Suprapubic skin (tissue), 4 donors: ENCODE measurements at regions not wholly inside any gene's neighbourhood (a gene's known extent, or its start where the extent isn't known, plus 50 kb on each side); places are given as distances from the start of the nearest gene placed in this dataset.

Experiments
- DNase-seq, 2 donors: peaks; one replicate each; pipeline ENCODE4 v3.0.0-alpha.2; 2019; ENCODE audit warnings: low spot score in 2 of 2
- H3K27ac ChIP-seq: fragments of 200-600 bp; sonication (generic); one replicate; pipeline ENCODE4 v1.5.1; 2019
- H3K27me3 ChIP-seq: fragments of 200-600 bp; sonication (generic); one replicate; pipeline ENCODE4 v1.5.1; 2019
- H3K36me3 ChIP-seq: fragments of 200-600 bp; sonication (generic); one replicate; pipeline ENCODE4 v1.5.1; 2019
- H3K4me1 ChIP-seq: fragments of 200-600 bp; sonication (generic); one replicate; pipeline ENCODE4 v1.5.1; 2019
- H3K4me3 ChIP-seq: fragments of 200-600 bp; sonication (generic); one replicate; pipeline ENCODE4 v1.5.1; 2019; ENCODE audit warnings: mild to moderate bottlenecking
- H3K9me3 ChIP-seq: fragments of 200-600 bp; sonication (generic); one replicate; pipeline ENCODE4 v1.5.1; 2019
- EP300 ChIP-seq: sonication (generic); formaldehyde crosslinking; IDR thresholded peaks from one replicate; pipeline ENCODE4 v1.6.1; 2017; ENCODE audit warnings: antibody characterized with exemption
- POLR2A ChIP-seq, 2 donors: fragments of 450-650 bp; IDR thresholded peaks; one replicate each; pipeline ENCODE4 v1.6.1; 2017; ENCODE audit warnings: antibody characterized with exemption in 2 of 2, mild to moderate bottlenecking in 2 of 2, moderate library complexity in 2 of 2
- POLR2AphosphoS5 ChIP-seq, 3 donors: sonication (generic); formaldehyde crosslinking; IDR thresholded peaks; one replicate each; pipeline ENCODE4 v1.6.1; 2017; ENCODE audit warnings: antibody characterized with exemption in 3 of 3
- WGBS: methylation state at CpG from one replicate; pipeline ENCODE4 v1.1.5; 2018; 5-methylcytosine and 5-hydroxymethylcytosine counted together
- TF ChIP-seq, protein P1 (sequence below), 2 donors: fragments of 200-600 bp in 1 of 2; fragments of 450-650 bp in 1 of 2; sonication (generic) in 1 of 2; IDR thresholded peaks; one replicate each; pipeline ENCODE4 v1.5.1; 2016 to 2019; ENCODE audit warnings: antibody characterized with exemption in 2 of 2, mild to moderate bottlenecking in 1 of 2, moderate library complexity in 1 of 2

DNA sequence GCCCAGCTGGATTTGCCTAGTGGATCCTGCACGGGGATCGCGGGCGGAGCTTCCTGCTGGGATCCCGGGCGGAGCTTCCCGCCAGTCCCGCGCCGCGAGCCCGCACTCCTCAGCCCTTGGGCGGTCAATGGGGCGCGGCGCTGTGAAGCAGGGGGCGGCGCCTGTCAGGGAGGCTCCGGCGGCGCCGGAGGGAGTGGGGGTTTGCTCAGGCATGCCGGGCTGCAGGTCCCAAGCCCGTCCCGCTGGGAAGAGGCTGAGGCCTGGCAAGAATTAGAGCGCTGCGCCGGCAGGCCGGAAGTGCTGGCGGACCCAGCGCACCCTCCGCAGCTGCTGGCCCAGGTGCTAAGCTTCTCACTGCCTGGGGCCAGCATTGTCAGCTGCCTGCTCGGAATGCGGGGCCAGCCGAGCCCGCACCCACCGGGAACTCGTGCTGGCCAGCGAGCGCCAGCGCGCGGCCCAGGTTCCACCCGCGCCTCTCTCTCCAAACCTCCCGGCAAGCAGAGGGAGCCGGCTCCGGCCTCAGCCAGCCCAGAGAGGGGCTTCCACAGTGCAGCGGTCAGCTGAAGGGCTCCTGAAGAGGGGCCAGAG is 119.6 kb downstream of the PRR20E start:
- 93% methylated on average over 24 of the region's 49 CpGs for WGBS
- H3K9me3 ChIP-seq, result peaks cover 8% of the 10 kb centered on the region

DNA sequence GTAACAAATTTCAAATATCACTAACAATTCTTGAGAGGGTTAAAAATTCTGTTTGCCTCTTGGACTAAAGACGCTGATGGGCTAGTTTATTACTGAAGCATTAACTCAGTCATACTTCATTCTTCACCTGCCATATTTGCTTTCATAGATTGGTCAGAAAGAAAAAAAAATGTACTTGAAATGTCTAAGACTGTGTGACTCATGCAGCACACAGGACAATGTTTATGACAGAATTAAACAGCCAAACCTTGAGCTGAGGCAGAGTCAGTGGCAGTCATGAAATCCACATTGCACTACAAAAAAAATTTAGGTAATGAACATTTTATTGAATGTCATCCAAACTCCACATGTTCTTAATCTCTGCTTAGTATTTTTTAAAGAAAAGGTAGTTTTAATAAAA is 135.6 kb downstream of the PRR20E start:
- no peak overlapping the region for H3K27ac ChIP-seq
- DNase-seq, result no peak
- TF ChIP-seq POLR2AphosphoS5 (IDR thresholded peaks at IDR 0.05) (no peak), POLR2A (IDR thresholded peaks at IDR 0.05) (no peak), EP300 (no peak)
- TF ChIP-seq, protein P1, sequence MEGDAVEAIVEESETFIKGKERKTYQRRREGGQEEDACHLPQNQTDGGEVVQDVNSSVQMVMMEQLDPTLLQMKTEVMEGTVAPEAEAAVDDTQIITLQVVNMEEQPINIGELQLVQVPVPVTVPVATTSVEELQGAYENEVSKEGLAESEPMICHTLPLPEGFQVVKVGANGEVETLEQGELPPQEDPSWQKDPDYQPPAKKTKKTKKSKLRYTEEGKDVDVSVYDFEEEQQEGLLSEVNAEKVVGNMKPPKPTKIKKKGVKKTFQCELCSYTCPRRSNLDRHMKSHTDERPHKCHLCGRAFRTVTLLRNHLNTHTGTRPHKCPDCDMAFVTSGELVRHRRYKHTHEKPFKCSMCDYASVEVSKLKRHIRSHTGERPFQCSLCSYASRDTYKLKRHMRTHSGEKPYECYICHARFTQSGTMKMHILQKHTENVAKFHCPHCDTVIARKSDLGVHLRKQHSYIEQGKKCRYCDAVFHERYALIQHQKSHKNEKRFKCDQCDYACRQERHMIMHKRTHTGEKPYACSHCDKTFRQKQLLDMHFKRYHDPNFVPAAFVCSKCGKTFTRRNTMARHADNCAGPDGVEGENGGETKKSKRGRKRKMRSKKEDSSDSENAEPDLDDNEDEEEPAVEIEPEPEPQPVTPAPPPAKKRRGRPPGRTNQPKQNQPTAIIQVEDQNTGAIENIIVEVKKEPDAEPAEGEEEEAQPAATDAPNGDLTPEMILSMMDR (IDR thresholded peaks at IDR 0.05), result no peak
- no peak overlapping the region for H3K4me3 ChIP-seq
- H3K27me3 ChIP-seq, result no peaks in the 10 kb centered on the region
- no peaks in the 10 kb centered on the region for H3K36me3 ChIP-seq
- no peaks in the 10 kb centered on the region for H3K4me1 ChIP-seq
- WGBS, result 78% methylated on average over 1 of the region's 1 CpG
- H3K9me3 ChIP-seq, result no peaks in the 10 kb centered on the region

More for the DNA sequence above, 119.6 kb downstream of the PRR20E start:
- DNase-seq, result peak in 1 of 2 donors; percentile 65
- Histone ChIP-seq H3K27me3 (no peaks in the 10 kb centered on the region), H3K36me3 (no peaks in the 10 kb centered on the region), H3K4me3 (no peak overlapping the region), H3K4me1 (no peaks in the 10 kb centered on the region), H3K27ac (no peak overlapping the region)
- TF ChIP-seq POLR2A (IDR thresholded peaks at IDR 0.05), result no peak
- TF ChIP-seq POLR2AphosphoS5 (IDR thresholded peaks at IDR 0.05), result no peak
- TF ChIP-seq, protein P1 (IDR thresholded peaks at IDR 0.05), result no peak
- no peak for TF ChIP-seq EP300

- Histone ChIP-seq H3K36me3 (no peaks in the 10 kb centered on the region), H3K4me3 (no peak overlapping the region), H3K27ac (no peak overlapping the region), H3K27me3 (no peaks in the 10 kb centered on the region), H3K9me3 (no peaks in the 10 kb centered on the region), H3K4me1 (no peaks in the 10 kb centered on the region)
- WGBS, result 87% methylated on average over 15 of the region's 15 CpGs
- TF ChIP-seq POLR2AphosphoS5 (IDR thresholded peaks at IDR 0.05) (no peak), POLR2A (IDR thresholded peaks at IDR 0.05) (no peak), EP300 (no peak)
- TF ChIP-seq, protein P1 (IDR thresholded peaks at IDR 0.05), result no peak
- no peak for DNase-seq
Observed at GRCh38 chr13:57311009-57311586, 144.1 kb downstream of the PRR20E start.

DNA sequence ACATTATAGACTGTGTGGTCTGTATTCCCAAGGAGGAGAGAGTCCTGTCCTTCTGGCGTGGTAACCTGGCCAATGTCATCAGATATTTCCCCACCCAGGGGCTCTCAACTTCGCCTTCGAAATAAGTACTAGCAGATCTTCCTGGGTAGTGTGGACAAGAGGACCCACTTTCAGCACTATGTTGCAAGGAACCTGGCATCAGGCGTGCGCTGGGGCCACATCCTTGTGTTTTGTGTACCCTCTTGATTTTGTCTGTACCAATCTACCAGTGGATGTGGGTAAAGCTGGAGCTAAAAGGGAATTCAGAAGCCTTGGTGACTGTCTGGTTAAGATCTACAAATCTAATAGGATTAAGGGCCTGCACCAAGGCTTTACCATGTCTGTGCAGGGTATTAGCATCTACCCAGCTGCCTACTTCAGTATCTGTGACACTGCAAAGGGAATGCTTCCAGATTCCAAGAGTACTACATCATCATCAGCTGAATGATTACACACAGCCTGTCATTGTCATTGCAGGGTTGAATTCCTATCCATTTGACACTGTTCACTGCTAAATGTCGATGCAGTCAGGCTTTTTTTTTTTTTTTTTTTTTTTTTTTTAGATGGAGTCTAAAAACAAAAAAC is 148.0 kb downstream of the PRR20E start:
- Histone ChIP-seq H3K9me3 (no peaks in the 10 kb centered on the region), H3K4me3 (no peak overlapping the region), H3K27ac (no peak overlapping the region), H3K27me3 (no peaks in the 10 kb centered on the region), H3K4me1 (no peaks in the 10 kb centered on the region), H3K36me3 (no peaks in the 10 kb centered on the region)
- TF ChIP-seq, protein P1 (IDR thresholded peaks at IDR 0.05), result no peak
- no peak for TF ChIP-seq EP300
- TF ChIP-seq POLR2AphosphoS5 (IDR thresholded peaks at IDR 0.05), result no peak
- no peak for TF ChIP-seq POLR2A (IDR thresholded peaks at IDR 0.05)
- DNase-seq, result no peak
- WGBS, result 82% methylated on average over 6 of the region's 6 CpGs

DNA sequence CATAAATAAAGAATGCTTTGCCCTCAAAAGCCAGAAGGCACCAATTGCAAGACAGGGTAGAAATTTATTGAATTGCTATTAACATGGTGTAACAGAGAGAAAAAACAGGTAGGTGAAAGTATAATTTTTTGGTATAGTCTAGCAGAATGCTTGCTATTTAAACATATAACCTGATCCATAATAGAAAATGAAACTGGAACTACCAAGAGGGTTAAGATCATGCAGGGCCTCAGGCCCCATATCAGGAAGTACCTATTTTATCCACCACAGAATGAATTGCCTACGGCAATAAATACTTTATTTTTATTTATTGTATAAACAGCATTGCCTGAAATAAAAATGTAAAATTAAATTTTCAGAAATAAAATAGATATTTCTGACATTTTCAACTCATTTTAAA is 159.5 kb downstream of the PRR20E start:
- TF ChIP-seq EP300 (no peak), POLR2A (IDR thresholded peaks at IDR 0.05) (no peak)
- H3K27me3 ChIP-seq, result no peaks in the 10 kb centered on the region
- no peaks in the 10 kb centered on the region for H3K4me1 ChIP-seq
- 51% methylated on average over 1 of the region's 1 CpG for WGBS
- no peak overlapping the region for H3K27ac ChIP-seq
- H3K4me3 ChIP-seq, result no peak overlapping the region
- no peaks in the 10 kb centered on the region for H3K36me3 ChIP-seq
- no peaks in the 10 kb centered on the region for H3K9me3 ChIP-seq
- DNase-seq, result no peak
